ENCODE measurements at regions not wholly inside any gene's neighbourhood (a gene's known extent, or its start where the extent isn't known, plus 50 kb on each side); places are given as distances from the start of the nearest gene placed in this dataset.

GRCh38 chr10:113475381-113475807 is 77.5 kb upstream of the HABP2 start:
- peak overlapping the region; percentile 46 for H3K4me3 ChIP-seq
- H3K27ac ChIP-seq, result peak overlapping the region; percentile 83 to 85
- H3K9me3 ChIP-seq, result peaks cover 10% of the 10 kb centered on the region
- peaks cover 42 to 53% of the 10 kb centered on the region in 2 donors for H3K4me1 ChIP-seq (ENCODE audit: control insufficient read depth in 1 of 2, low read depth in 2 of 2)
- TF ChIP-seq, protein P1, sequence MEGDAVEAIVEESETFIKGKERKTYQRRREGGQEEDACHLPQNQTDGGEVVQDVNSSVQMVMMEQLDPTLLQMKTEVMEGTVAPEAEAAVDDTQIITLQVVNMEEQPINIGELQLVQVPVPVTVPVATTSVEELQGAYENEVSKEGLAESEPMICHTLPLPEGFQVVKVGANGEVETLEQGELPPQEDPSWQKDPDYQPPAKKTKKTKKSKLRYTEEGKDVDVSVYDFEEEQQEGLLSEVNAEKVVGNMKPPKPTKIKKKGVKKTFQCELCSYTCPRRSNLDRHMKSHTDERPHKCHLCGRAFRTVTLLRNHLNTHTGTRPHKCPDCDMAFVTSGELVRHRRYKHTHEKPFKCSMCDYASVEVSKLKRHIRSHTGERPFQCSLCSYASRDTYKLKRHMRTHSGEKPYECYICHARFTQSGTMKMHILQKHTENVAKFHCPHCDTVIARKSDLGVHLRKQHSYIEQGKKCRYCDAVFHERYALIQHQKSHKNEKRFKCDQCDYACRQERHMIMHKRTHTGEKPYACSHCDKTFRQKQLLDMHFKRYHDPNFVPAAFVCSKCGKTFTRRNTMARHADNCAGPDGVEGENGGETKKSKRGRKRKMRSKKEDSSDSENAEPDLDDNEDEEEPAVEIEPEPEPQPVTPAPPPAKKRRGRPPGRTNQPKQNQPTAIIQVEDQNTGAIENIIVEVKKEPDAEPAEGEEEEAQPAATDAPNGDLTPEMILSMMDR (IDR thresholded peaks at IDR 0.05), result peak; percentile 43
- H3K27me3 ChIP-seq (replicated peaks; ENCODE audit: insufficient read depth), result no peaks in the 10 kb centered on the region
- H3K36me3 ChIP-seq, result no peaks in the 10 kb centered on the region
- DNase-seq (ENCODE audit: low spot score), result no peak
- peak; percentile 56 for ATAC-seq (ENCODE audit: insufficient number of reproducible peaks, low FRiP score, low read depth)

DNA sequence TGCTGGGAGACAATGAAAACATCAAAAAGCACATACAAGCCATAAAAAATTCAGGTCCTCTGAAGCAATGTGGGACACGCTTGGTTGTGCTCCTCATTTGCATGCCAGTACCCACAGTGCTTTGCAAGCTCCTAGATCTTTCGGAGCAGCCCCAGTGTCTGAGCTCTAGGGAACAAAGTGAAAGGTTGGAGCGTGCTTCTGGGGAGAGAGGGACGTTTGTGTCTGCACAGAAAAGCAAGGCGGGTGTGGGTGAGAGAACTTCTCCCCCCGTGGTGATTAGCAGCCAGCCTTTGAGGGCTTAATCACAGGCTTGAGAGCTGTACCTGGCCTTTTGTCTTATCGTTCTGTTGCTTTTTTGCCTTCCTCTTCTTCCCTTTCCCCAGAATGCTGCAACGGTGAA is 76.7 kb upstream of the HABP2 start:
- DNase-seq (ENCODE audit: low spot score) (no peak), ATAC-seq (ENCODE audit: insufficient number of reproducible peaks, low FRiP score, low read depth) (no peak)
- H3K4me1 ChIP-seq (ENCODE audit: control insufficient read depth in 1 of 2, low read depth in 2 of 2), result peaks cover 42 to 53% of the 10 kb centered on the region in 2 donors
- H3K36me3 ChIP-seq, result no peaks in the 10 kb centered on the region
- peak overlapping the region; percentile 83 to 85 for H3K27ac ChIP-seq
- TF ChIP-seq, protein P1 (IDR thresholded peaks at IDR 0.05), result no peak
- peak overlapping the region; percentile 46 for H3K4me3 ChIP-seq
- peaks cover 10% of the 10 kb centered on the region for H3K9me3 ChIP-seq
- H3K27me3 ChIP-seq (replicated peaks; ENCODE audit: insufficient read depth), result no peaks in the 10 kb centered on the region

DNA sequence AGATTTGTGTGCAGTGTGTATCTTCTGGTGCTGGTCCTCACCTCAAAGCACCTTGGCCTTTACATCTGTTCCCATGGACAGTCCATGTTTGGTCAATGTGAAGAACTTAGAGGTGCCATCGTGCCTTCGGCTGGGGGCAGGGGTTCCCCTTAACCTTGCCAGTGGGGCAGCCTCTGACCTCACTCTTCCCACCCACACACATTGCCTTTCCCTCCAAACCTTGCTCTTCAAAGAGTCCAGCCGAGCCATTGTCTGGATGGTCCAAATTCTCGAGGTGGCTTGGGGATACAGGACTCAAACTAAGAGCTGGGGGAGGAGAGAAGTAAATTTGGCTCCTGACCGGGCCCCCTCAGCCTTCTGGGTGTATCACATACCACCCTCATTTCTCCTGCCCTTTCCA is 76.2 kb upstream of the HABP2 start:
- ATAC-seq (ENCODE audit: insufficient number of reproducible peaks, low FRiP score, low read depth), result no peak
- Histone ChIP-seq H3K4me1 (ENCODE audit: control insufficient read depth in 1 of 2, low read depth in 2 of 2) (peaks cover 42 to 53% of the 10 kb centered on the region in 2 donors), H3K4me3 (peak overlapping the region; percentile 46), H3K27me3 (replicated peaks; ENCODE audit: insufficient read depth) (no peaks in the 10 kb centered on the region), H3K36me3 (no peaks in the 10 kb centered on the region), H3K27ac (peak overlapping the region; percentile 83 to 85), H3K9me3 (peaks cover 10% of the 10 kb centered on the region)
- DNase-seq (ENCODE audit: low spot score), result no peak
- TF ChIP-seq, protein P1 (IDR thresholded peaks at IDR 0.05), result no peak

- TF ChIP-seq, protein P1 (IDR thresholded peaks at IDR 0.05), result no peak
- Histone ChIP-seq H3K9me3 (peaks cover 15% of the 10 kb centered on the region), H3K27me3 (replicated peaks; ENCODE audit: insufficient read depth) (no peaks in the 10 kb centered on the region), H3K4me1 (ENCODE audit: control insufficient read depth in 1 of 2, low read depth in 2 of 2) (peaks cover 42 to 53% of the 10 kb centered on the region in 2 donors), H3K36me3 (no peaks in the 10 kb centered on the region), H3K4me3 (no peak overlapping the region), H3K27ac (peak overlapping the region; percentile 83 to 85)
- ATAC-seq (ENCODE audit: insufficient number of reproducible peaks, low FRiP score, low read depth) (no peak), DNase-seq (ENCODE audit: low spot score) (no peak)
Measured at GRCh38 chr10:113477451-113477850, 75.4 kb upstream of the HABP2 start.

GRCh38 chr10:113479346-113480080 is 73.3 kb upstream of the HABP2 start:
- TF ChIP-seq, protein P1 (IDR thresholded peaks at IDR 0.05), result no peak
- Histone ChIP-seq H3K36me3 (no peaks in the 10 kb centered on the region), H3K4me1 (ENCODE audit: control insufficient read depth in 1 of 2, low read depth in 2 of 2) (peaks cover 32 to 34% of the 10 kb centered on the region in 2 donors), H3K9me3 (peaks cover 15% of the 10 kb centered on the region), H3K4me3 (no peak overlapping the region), H3K27ac (no peak overlapping the region), H3K27me3 (replicated peaks; ENCODE audit: insufficient read depth) (no peaks in the 10 kb centered on the region)
- DNase-seq (ENCODE audit: low spot score) (no peak), ATAC-seq (ENCODE audit: insufficient number of reproducible peaks, low FRiP score, low read depth) (no peak)
